HFFc6 (cell line): ENCODE measurements at regions not wholly inside any gene's neighbourhood (a gene's known extent, or its start where the extent isn't known, plus 50 kb on each side); places are given as distances from the start of the nearest gene placed in this dataset.

Experiments
- DNase-seq: peaks from one replicate; pipeline ENCODE4 v3.0.0-alpha.2; 2018
- H3K27ac Mint-ChIP-seq: 2 replicates; pipeline ENCODE4 v1.8.0; 2020; ENCODE audit warnings: mild to moderate bottlenecking, mixed read lengths
- H3K27me3 Mint-ChIP-seq: 2 replicates; pipeline ENCODE4 v1.8.0; 2021; ENCODE audit warnings: mild to moderate bottlenecking, moderate library complexity, mixed read lengths; ENCODE audit not compliant: insufficient read depth
- H3K36me3 Mint-ChIP-seq: 2 replicates; pipeline ENCODE4 v1.8.0; 2021; ENCODE audit warnings: low read depth, mixed read lengths
- H3K4me1 Mint-ChIP-seq: 2 replicates; pipeline ENCODE4 v1.8.0; 2020; ENCODE audit warnings: low read depth, mixed read lengths
- H3K4me3 Mint-ChIP-seq: 2 replicates; pipeline ENCODE4 v1.8.0; 2020; ENCODE audit warnings: mild to moderate bottlenecking, moderate library complexity, mixed read lengths
- H3K9me3 Mint-ChIP-seq: 2 replicates; pipeline ENCODE4 v1.8.0; 2020; ENCODE audit warnings: mild to moderate bottlenecking, mixed read lengths
- TF ChIP-seq, protein P1 (sequence below): fragments of 200-600 bp; sonication (generic); IDR thresholded peaks from 2 replicates; pipeline ENCODE4 v1.5.0; 2021; ENCODE audit warnings: antibody characterized with exemption, mild to moderate bottlenecking

DNA sequence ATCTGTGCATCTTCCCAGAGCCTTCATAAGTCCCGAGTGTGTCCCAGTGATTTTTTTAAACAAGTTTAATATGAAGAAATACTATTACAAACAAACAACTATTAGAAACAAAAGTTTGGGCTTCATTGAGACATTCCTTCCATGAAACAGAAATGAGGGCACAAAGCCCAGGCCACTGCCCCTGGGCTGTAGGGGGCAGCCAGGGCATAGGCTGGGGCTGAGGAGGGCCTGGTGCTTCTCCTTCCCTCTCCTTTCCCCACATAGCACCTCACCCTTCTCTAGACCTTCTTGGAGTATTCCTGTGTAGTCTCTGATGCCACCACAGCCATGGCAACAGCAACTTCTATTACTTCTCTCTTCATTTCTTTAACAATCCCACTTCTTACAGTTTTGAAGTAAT, 348.2 kb downstream of the IRX2 start:
- H3K4me3 Mint-ChIP-seq, result no peak overlapping the region
- no peak overlapping the region for H3K27ac Mint-ChIP-seq
- peaks cover 51% of the 10 kb centered on the region for H3K9me3 Mint-ChIP-seq
- H3K27me3 Mint-ChIP-seq, result no peaks in the 10 kb centered on the region
- no peaks in the 10 kb centered on the region; the same call in 1 of the 2 replicates for H3K36me3 Mint-ChIP-seq
- no peaks in the 10 kb centered on the region for H3K4me1 Mint-ChIP-seq
- no peak for DNase-seq
- TF ChIP-seq, protein P1, sequence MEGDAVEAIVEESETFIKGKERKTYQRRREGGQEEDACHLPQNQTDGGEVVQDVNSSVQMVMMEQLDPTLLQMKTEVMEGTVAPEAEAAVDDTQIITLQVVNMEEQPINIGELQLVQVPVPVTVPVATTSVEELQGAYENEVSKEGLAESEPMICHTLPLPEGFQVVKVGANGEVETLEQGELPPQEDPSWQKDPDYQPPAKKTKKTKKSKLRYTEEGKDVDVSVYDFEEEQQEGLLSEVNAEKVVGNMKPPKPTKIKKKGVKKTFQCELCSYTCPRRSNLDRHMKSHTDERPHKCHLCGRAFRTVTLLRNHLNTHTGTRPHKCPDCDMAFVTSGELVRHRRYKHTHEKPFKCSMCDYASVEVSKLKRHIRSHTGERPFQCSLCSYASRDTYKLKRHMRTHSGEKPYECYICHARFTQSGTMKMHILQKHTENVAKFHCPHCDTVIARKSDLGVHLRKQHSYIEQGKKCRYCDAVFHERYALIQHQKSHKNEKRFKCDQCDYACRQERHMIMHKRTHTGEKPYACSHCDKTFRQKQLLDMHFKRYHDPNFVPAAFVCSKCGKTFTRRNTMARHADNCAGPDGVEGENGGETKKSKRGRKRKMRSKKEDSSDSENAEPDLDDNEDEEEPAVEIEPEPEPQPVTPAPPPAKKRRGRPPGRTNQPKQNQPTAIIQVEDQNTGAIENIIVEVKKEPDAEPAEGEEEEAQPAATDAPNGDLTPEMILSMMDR, result no peak

DNA sequence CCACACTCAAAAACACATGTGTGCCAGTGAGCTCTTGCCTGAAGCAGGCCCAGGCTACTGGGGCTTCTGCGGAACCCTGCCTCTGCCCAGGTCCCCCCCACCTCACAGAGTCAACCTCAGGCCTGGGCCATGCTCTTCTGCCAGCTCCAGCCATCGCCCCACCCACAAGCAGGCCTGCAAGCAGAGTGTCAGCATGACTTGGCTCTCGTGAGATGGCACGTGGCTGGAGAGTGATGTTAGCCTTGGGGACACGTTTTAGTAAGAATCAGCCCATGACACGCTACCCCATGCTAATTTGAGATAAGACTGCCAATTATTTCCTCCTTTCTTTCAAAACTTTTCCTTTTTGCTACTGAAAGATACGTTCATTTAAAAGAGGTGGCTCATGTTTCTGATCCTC, 351.7 kb downstream of the IRX2 start:
- no peaks in the 10 kb centered on the region; the same call in 1 of the 2 replicates for H3K36me3 Mint-ChIP-seq
- no peak overlapping the region for H3K27ac Mint-ChIP-seq
- H3K4me1 Mint-ChIP-seq, result no peaks in the 10 kb centered on the region
- no peak overlapping the region for H3K4me3 Mint-ChIP-seq
- no peak for DNase-seq
- H3K9me3 Mint-ChIP-seq, result peaks cover 51% of the 10 kb centered on the region
- no peaks in the 10 kb centered on the region; the same call in 1 of the 2 replicates for H3K27me3 Mint-ChIP-seq
- TF ChIP-seq, protein P1, result no peak

DNA sequence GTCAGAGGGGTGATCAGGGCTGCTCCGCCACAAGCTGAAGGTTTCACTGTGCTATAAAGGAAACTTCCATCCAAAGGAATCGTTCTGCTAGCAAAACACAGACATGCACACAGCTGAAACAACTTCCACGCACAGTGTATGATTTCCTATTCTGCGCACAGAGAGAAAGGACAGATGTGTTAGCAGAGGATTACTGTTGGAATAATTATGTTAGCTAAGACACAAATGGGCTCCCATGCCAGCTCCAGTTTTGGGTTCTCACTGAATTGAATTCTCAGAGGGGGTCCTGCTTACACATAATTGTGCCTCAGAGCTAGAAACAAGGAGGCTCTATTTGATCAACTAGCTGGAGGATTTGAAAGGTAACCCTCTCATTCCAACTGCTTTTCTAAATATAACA, 352.4 kb downstream of the IRX2 start:
- no peak for DNase-seq
- H3K4me1 Mint-ChIP-seq, result no peaks in the 10 kb centered on the region
- H3K9me3 Mint-ChIP-seq, result peaks cover 54% of the 10 kb centered on the region
- no peaks in the 10 kb centered on the region; the same call in 1 of the 2 replicates for H3K36me3 Mint-ChIP-seq
- no peaks in the 10 kb centered on the region; the same call in 1 of the 2 replicates for H3K27me3 Mint-ChIP-seq
- TF ChIP-seq, protein P1, result no peak
- H3K4me3 Mint-ChIP-seq, result no peak overlapping the region
- H3K27ac Mint-ChIP-seq, result no peak overlapping the region

DNA sequence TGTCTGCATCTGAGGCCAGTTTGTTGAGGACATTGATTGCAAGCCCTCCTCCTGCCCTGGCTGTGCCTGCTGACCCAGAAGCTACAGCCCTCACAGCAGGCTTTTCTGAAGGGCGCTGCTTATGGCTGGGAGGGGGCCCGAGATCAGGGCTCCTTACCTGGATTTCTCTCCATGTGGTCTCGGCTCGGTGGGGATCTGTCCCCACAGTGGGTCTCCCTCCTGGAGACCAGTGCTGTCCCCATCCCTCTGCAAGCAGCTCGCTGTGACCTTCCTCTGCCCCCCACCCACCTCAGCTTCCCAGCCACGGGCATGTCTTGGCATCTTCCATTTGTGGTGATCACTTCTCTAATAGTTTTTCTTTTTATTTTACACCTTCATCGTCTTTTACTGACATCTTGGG, 357.9 kb downstream of the IRX2 start:
- Mint-ChIP-seq H3K4me3 (no peak overlapping the region), H3K4me1 (no peaks in the 10 kb centered on the region), H3K27me3 (peaks cover 2% of the 10 kb centered on the region; the same call in 1 of the 2 replicates), H3K9me3 (peaks cover 57% of the 10 kb centered on the region), H3K27ac (no peak overlapping the region), H3K36me3 (peaks cover 5% of the 10 kb centered on the region; the same call in 1 of the 2 replicates)
- TF ChIP-seq, protein P1, result no peak
- no peak for DNase-seq

DNA sequence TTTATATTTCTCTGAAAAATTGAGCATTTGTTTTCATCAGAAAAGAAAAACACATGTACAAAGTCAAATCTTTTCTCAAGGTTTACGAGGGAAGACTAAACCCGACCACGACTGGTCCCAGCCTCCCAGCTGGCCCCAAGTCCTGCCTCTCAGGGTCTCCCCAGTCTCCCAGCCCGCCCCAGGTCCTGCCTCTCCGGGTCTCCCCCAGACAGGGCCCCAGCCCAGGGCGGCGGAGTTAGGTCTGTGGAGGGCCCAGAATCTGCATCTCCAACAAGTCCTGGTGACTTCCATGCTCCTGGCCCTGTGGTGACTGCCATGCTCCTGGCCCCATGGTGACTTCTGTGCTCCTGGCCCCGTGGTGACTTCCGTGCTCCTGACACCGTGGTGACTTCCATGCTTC, 359.9 kb downstream of the IRX2 start:
- TF ChIP-seq, protein P1, result no peak
- no peak overlapping the region for H3K4me3 Mint-ChIP-seq
- H3K4me1 Mint-ChIP-seq, result no peaks in the 10 kb centered on the region
- no peak overlapping the region for H3K27ac Mint-ChIP-seq
- H3K36me3 Mint-ChIP-seq, result peaks cover 5% of the 10 kb centered on the region; the same call in 1 of the 2 replicates
- peaks cover 48% of the 10 kb centered on the region for H3K9me3 Mint-ChIP-seq
- peaks cover 2% of the 10 kb centered on the region; the same call in 1 of the 2 replicates for H3K27me3 Mint-ChIP-seq
- DNase-seq, result no peak

DNA sequence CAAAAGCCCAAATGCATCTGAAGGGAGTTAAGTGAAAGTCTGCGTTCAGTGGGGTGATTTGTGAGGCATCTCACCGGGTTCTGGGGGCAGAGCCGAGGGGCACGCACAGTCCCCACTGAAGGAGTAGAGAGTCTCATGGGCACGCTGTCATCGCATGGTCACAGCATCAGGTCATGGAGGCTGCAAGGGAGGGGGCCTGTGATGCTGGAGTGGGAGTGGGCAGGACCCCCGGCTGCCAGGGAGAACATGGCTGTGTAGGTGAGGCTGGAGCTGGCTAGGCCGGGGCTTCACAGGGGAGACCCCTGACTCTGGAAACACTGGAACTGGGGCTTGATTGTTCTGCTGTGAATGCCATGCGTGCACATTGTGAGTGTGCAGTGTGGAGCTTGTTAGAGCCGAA, 360.5 kb downstream of the IRX2 start:
- H3K4me3 Mint-ChIP-seq, result no peak overlapping the region
- H3K36me3 Mint-ChIP-seq, result peaks cover 5% of the 10 kb centered on the region; the same call in 1 of the 2 replicates
- TF ChIP-seq, protein P1, result no peak
- H3K9me3 Mint-ChIP-seq, result peaks cover 43% of the 10 kb centered on the region
- H3K4me1 Mint-ChIP-seq, result no peaks in the 10 kb centered on the region
- no peak overlapping the region for H3K27ac Mint-ChIP-seq
- H3K27me3 Mint-ChIP-seq, result peaks cover 2% of the 10 kb centered on the region; the same call in 1 of the 2 replicates
- DNase-seq, result no peak
